H1 (cell line): ENCODE measurements at regions not wholly inside any gene's neighbourhood (a gene's known extent, or its start where the extent isn't known, plus 50 kb on each side); places are given as distances from the start of the nearest gene placed in this dataset.

Experiments
- CTCF ChIA-PET: fragments of 300-600 bp; sonication (Branson Sonifier 250); formaldehyde crosslinking; loops from one replicate; lab custom pipeline; 2021; ENCODE audit not compliant: partially characterized antibody; lab: Charles Lee
- POLR2A ChIA-PET: fragments of 300-600 bp; sonication (Branson Sonifier 250); formaldehyde crosslinking; loops from one replicate; lab custom pipeline; 2021; ENCODE audit warnings: inconsistent platforms; ENCODE audit not compliant: partially characterized antibody; lab: Charles Lee
- DNase-seq, 2 experiments: peaks; one replicate each; pipeline versions ENCODE4 v3.0.0 to v3.0.0-alpha.2; 2010 to 2022; ENCODE audit warnings: low spot score in 2 of 2, low read depth in 1 of 2, mixed read lengths in 1 of 2
- FAIRE-seq: peaks from 2 replicates; lab custom pipeline; 2011; peaks lifted over from hg19 to GRCh38; lab: Jason Lieb, UNC
- H2AFZ ChIP-seq: 2 replicates; pipeline ENCODE4 v1.8.1; 2012; ENCODE audit warnings: low read length, inconsistent platforms
- H2AK5ac ChIP-seq: 2 replicates; pipeline ENCODE4 v1.6.1; 2013; ENCODE audit warnings: low read depth, low read length
- H2BK120ac ChIP-seq: replicated peaks from 2 replicates; pipeline ENCODE3; 2013; ENCODE audit warnings: low read depth, low read length, inconsistent platforms
- H2BK12ac ChIP-seq: 2 replicates; pipeline ENCODE4 v1.6.1; 2013; ENCODE audit warnings: low read depth, low read length
- H2BK15ac ChIP-seq: 2 replicates; pipeline ENCODE4 v1.6.1; 2013; ENCODE audit warnings: low read length
- H2BK20ac ChIP-seq: 2 replicates; pipeline ENCODE4 v1.6.1; 2013; ENCODE audit warnings: low read length
- H2BK5ac ChIP-seq: 2 replicates; pipeline ENCODE4 v1.6.1; 2013; ENCODE audit warnings: low read depth, low read length
- H3K14ac ChIP-seq: 2 replicates; pipeline ENCODE4 v1.6.1; 2013; ENCODE audit warnings: inconsistent platforms; ENCODE audit not compliant: insufficient read length
- H3K18ac ChIP-seq: 2 replicates; pipeline ENCODE4 v1.6.1; 2013; ENCODE audit warnings: low read length; ENCODE audit errors: extremely low read depth
- H3K23ac ChIP-seq: 2 replicates; pipeline ENCODE4 v1.6.1; 2013; ENCODE audit warnings: inconsistent platforms; ENCODE audit not compliant: insufficient read length
- H3K23me2 ChIP-seq: 2 replicates; pipeline ENCODE4 v1.6.1; 2013; ENCODE audit warnings: low read depth, low read length
- H3K27ac ChIP-seq: 2 replicates; pipeline ENCODE4 v1.6.1; 2011; ENCODE audit warnings: low read depth, low read length, inconsistent platforms
- H3K27me3 ChIP-seq, 4 experiments: replicated peaks in 1 of 4; 1 replicate in 1 of 4; 2 replicates in 3 of 4; pipeline versions ENCODE4 v1.6.1 to v1.8.1; 2011 to 2013; ENCODE audit warnings: low read length in 3 of 4, mild to moderate bottlenecking in 3 of 4, inconsistent platforms in 2 of 4, mixed read lengths in 2 of 4, moderate library complexity in 1 of 4; ENCODE audit not compliant: control insufficient read depth in 3 of 4, insufficient read depth in 3 of 4; ENCODE audit errors: extremely low read depth in 1 of 4
- H3K36me3 ChIP-seq, 4 experiments: 2 replicates each; pipeline versions ENCODE4 v1.6.1 to v1.8.1; 2011 to 2013; ENCODE audit warnings: mild to moderate bottlenecking in 4 of 4, low read length in 3 of 4, moderate library complexity in 2 of 4, control low read depth in 1 of 4, inconsistent platforms in 1 of 4; ENCODE audit not compliant: insufficient read depth in 4 of 4, control insufficient read depth in 2 of 4
- H3K4ac ChIP-seq: replicated peaks from 2 replicates; pipeline ENCODE3; 2013; ENCODE audit warnings: low read length, low read depth, mixed read lengths, inconsistent platforms; ENCODE audit not compliant: insufficient read length
- H3K4me1 ChIP-seq, 4 experiments: replicated peaks in 1 of 4; 1 replicate in 1 of 4; 2 replicates in 3 of 4; pipeline versions ENCODE4 v1.6.1 to v1.8.1; 2011 to 2013; ENCODE audit warnings: low read length in 3 of 4, inconsistent platforms in 2 of 4, mixed read lengths in 1 of 4; ENCODE audit not compliant: insufficient read depth in 4 of 4, control insufficient read depth in 3 of 4
- H3K4me2 ChIP-seq, 2 experiments: 2 replicates each; pipeline versions ENCODE4 v1.6.1 to v1.8.1; 2011 to 2013; ENCODE audit warnings: low read depth in 2 of 2, low read length in 2 of 2, control low read depth in 1 of 2, inconsistent platforms in 1 of 2, mild to moderate bottlenecking in 1 of 2; ENCODE audit not compliant: insufficient read depth in 1 of 2
- H3K4me3 ChIP-seq, 4 experiments: fragments of 200-600, 300-600 bp in 1 of 4; sonication (generic), shearing (Covaris generic), sonication (Bioruptor Twin) in 1 of 4; 2 replicates each; pipeline versions ENCODE4 v1.5.1 to v1.8.1; 2011 to 2016; ENCODE audit warnings: low read length in 4 of 4, low read depth in 3 of 4, control low read depth in 2 of 4, inconsistent platforms in 2 of 4, mild to moderate bottlenecking in 2 of 4, mixed read lengths in 1 of 4, moderate library complexity in 1 of 4; ENCODE audit not compliant: insufficient read depth in 2 of 4; ENCODE audit errors: extremely low read depth in 1 of 4
- H3K56ac ChIP-seq: replicated peaks from 2 replicates; pipeline ENCODE3; 2013; ENCODE audit warnings: low read depth, mild to moderate bottlenecking, mixed read lengths, low read length, inconsistent platforms; ENCODE audit not compliant: insufficient read length
- H3K79me1 ChIP-seq: 2 replicates; pipeline ENCODE4 v1.6.1; 2013; ENCODE audit warnings: low read depth, low read length, control low read depth
- H3K79me2 ChIP-seq, 2 experiments: 2 replicates each; pipeline versions ENCODE4 v1.6.1 to v1.8.1; 2012 to 2013; ENCODE audit warnings: low read length in 2 of 2, mild to moderate bottlenecking in 2 of 2, inconsistent platforms in 1 of 2; ENCODE audit not compliant: insufficient read depth in 2 of 2, control insufficient read depth in 1 of 2
- H3K9ac ChIP-seq, 4 experiments: replicated peaks in 1 of 4; 1 replicate in 1 of 4; 2 replicates in 3 of 4; pipeline versions ENCODE4 v1.6.1 to v1.8.1; 2011 to 2013; ENCODE audit warnings: low read depth in 3 of 4, low read length in 3 of 4, control low read depth in 2 of 4, mild to moderate bottlenecking in 2 of 4, moderate library complexity in 2 of 4, inconsistent platforms in 1 of 4; ENCODE audit errors: extremely low read depth in 1 of 4
- H3K9me3 ChIP-seq, 2 experiments: 2 replicates each; pipeline versions ENCODE4 v1.6.1 to v1.8.1; 2012 to 2013; ENCODE audit warnings: mild to moderate bottlenecking in 2 of 2, moderate library complexity in 2 of 2, control low read depth in 1 of 2, inconsistent platforms in 1 of 2, low read depth in 1 of 2, low read length in 1 of 2, mixed read lengths in 1 of 2; ENCODE audit not compliant: insufficient read depth in 2 of 2
- H4K20me1 ChIP-seq, 2 experiments: replicated peaks in 1 of 2; 2 replicates each; pipeline versions ENCODE3 to v1.8.1; 2011 to 2013; ENCODE audit warnings: inconsistent platforms in 2 of 2, low read length in 2 of 2, mild to moderate bottlenecking in 1 of 2; ENCODE audit not compliant: insufficient read depth in 2 of 2, control insufficient read depth in 1 of 2
- H4K5ac ChIP-seq: 2 replicates; pipeline ENCODE4 v1.6.1; 2013; ENCODE audit warnings: low read length, low read depth, mixed read lengths, inconsistent platforms; ENCODE audit not compliant: insufficient read length
- H4K8ac ChIP-seq: 2 replicates; pipeline ENCODE4 v1.8.0; 2013; ENCODE audit warnings: mild to moderate bottlenecking, moderate library complexity, low read length, inconsistent platforms; ENCODE audit not compliant: insufficient read depth; ENCODE audit errors: extremely low read depth
- H4K91ac ChIP-seq: replicated peaks from 2 replicates; pipeline ENCODE3; 2013; ENCODE audit warnings: low read length, mixed read lengths, inconsistent platforms; ENCODE audit not compliant: insufficient read length
- CEBPB ChIP-seq: IDR thresholded peaks from 2 replicates; pipeline ENCODE4 v1.6.1; 2012; ENCODE audit warnings: low read depth, low read length
- CREB1 ChIP-seq: IDR thresholded peaks from 2 replicates; pipeline ENCODE4 v1.6.1; 2012; ENCODE audit warnings: inconsistent platforms
- HDAC2 ChIP-seq, 2 experiments: fragments of 300-600 bp in 1 of 2; sonication (generic) in 1 of 2; IDR thresholded peaks; 2 replicates each; pipeline ENCODE4 v1.6.1; 2011 to 2012; ENCODE audit warnings: low read depth in 2 of 2, low read length in 2 of 2, mild to moderate bottlenecking in 2 of 2, moderate library complexity in 2 of 2, borderline replicate concordance in 1 of 2, inconsistent platforms in 1 of 2
- HDAC6 ChIP-seq: IDR thresholded peaks from one replicate; pipeline ENCODE4 v1.7.1; 2012; ENCODE audit warnings: low read depth, mild to moderate bottlenecking, inconsistent platforms, low read length, moderate library complexity
- MAX ChIP-seq: IDR thresholded peaks from 2 replicates; pipeline ENCODE4 v1.6.1; 2012; ENCODE audit warnings: inconsistent platforms
- RFX5 ChIP-seq: IDR thresholded peaks from 2 replicates; pipeline ENCODE4 v1.6.1; 2011; ENCODE audit warnings: low read depth, low read length, improper control_type of control experiment, borderline replicate concordance
- SP4 ChIP-seq: IDR thresholded peaks from 2 replicates; pipeline ENCODE4 v1.6.1; 2012; ENCODE audit warnings: low read length, inconsistent platforms
- SUZ12 ChIP-seq: fragments of 200-600 bp; sonication (generic); IDR thresholded peaks from 2 replicates; pipeline ENCODE4 v1.6.1; 2012; ENCODE audit warnings: mild to moderate bottlenecking, inconsistent platforms, low read length, moderate library complexity, mixed read lengths
- TAF7 ChIP-seq: optimal IDR thresholded peaks from 2 replicates; pipeline ENCODE3; 2011; ENCODE audit warnings: low read depth, mild to moderate bottlenecking, inconsistent platforms, low read length, moderate library complexity, borderline replicate concordance
- TCF12 ChIP-seq: IDR thresholded peaks from 2 replicates; pipeline ENCODE4 v1.6.1; 2011; ENCODE audit warnings: low read depth, mild to moderate bottlenecking, low read length
- ZNF274 ChIP-seq: IDR thresholded peaks from 2 replicates; pipeline ENCODE4 v1.7.0; 2012; ENCODE audit warnings: low read length, borderline replicate concordance; ENCODE audit errors: extremely low read depth
- TF ChIP-seq, protein P1 (sequence below): IDR thresholded peaks from 2 replicates; pipeline ENCODE4 v1.6.1; 2012; ENCODE audit warnings: low read length, inconsistent platforms

DNA sequence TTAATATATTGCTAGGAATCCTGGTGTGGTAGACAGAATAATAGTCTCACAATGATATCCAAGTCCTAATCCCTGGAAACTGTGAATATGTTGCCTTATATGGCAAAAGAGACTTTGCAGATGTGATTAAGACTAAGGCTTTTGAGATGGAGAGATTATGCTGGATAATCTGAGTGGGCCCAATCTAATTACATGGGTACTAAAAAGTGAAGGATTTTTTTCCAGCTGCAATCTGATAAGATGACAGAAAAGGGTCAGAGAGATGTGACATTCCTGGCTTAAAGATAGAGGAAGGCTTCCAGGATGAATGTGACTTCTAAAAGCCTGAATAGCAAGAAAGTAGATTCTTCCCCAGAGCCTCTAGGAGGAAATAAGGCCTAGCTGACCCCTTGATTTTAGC is 80.7 kb upstream of the MPDZ start:
- no peak overlapping the region for H3K18ac ChIP-seq
- no peaks in the 10 kb centered on the region for H3K4me1 ChIP-seq
- no peak for DNase-seq
- H4K20me1 ChIP-seq = no peaks in the 10 kb centered on the region
- H4K5ac ChIP-seq = no peak overlapping the region
- H3K9ac ChIP-seq = no peak overlapping the region
- ChIA-PET CTCF (interaction anchor here (0.7 to 2.7 kb wide), 2 partner anchors 9 to 59 kb away, joined by 3 to 9 read pairs; no protein-coding TSS in a partner anchor), POLR2A (no interaction called here)
- no peak overlapping the region for H3K27ac ChIP-seq
- no peak overlapping the region for H2AK5ac ChIP-seq
- no peaks in the 10 kb centered on the region for H3K36me3 ChIP-seq
- no peak overlapping the region for H3K14ac ChIP-seq
- H3K56ac ChIP-seq = no peak overlapping the region
- H2BK15ac ChIP-seq = no peak overlapping the region
- H4K8ac ChIP-seq = no peak overlapping the region
- no peak overlapping the region for H3K23ac ChIP-seq
- no peaks in the 10 kb centered on the region; a peak in 1 of 7 replicates for H3K27me3 ChIP-seq
- H3K23me2 ChIP-seq = no peaks in the 10 kb centered on the region
- H3K9me3 ChIP-seq = no peaks in the 10 kb centered on the region
- TF ChIP-seq SUZ12 (no peak), HDAC2 (IDR thresholded peaks at IDR 0.05; ENCODE audit: borderline replicate concordance in 1 of 2, low read depth in 2 of 2, low read length in 2 of 2) (no peak), HDAC6 (no peak), CREB1 (no peak), TAF7 (no peak), TCF12 (no peak), SP4 (no peak), RFX5 (no peak), MAX (no peak), CEBPB (no peak), ZNF274 (no peak)
- TF ChIP-seq, protein P1, sequence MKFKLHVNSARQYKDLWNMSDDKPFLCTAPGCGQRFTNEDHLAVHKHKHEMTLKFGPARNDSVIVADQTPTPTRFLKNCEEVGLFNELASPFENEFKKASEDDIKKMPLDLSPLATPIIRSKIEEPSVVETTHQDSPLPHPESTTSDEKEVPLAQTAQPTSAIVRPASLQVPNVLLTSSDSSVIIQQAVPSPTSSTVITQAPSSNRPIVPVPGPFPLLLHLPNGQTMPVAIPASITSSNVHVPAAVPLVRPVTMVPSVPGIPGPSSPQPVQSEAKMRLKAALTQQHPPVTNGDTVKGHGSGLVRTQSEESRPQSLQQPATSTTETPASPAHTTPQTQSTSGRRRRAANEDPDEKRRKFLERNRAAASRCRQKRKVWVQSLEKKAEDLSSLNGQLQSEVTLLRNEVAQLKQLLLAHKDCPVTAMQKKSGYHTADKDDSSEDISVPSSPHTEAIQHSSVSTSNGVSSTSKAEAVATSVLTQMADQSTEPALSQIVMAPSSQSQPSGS = no peak
- TF ChIP-seq, all 59 proteins: peak for 0
- Histone ChIP-seq H3K79me2 (no peaks in the 10 kb centered on the region), H2BK12ac (no peak overlapping the region), H2BK20ac (no peak overlapping the region), H3K79me1 (no peaks in the 10 kb centered on the region), H3K4me3 (no peak overlapping the region), H3K4ac (no peak overlapping the region), H2BK120ac (no peak overlapping the region), H4K91ac (no peak overlapping the region), H2BK5ac (no peak overlapping the region), H2AFZ (no peak overlapping the region), H3K4me2 (no peak overlapping the region)
- no peak for FAIRE-seq
